HG03159 (cell line): ENCODE measurements at regions not wholly inside any gene's neighbourhood (a gene's known extent, or its start where the extent isn't known, plus 50 kb on each side); places are given as distances from the start of the nearest gene placed in this dataset.

ENCODE experiments used
- ATAC-seq: cut with Tn5 transposase; IDR thresholded peaks from one replicate; pipeline ENCODE4 v1.9.1; 2021; ENCODE audit warnings: mild to moderate bottlenecking, moderate library complexity; ENCODE audit not compliant: unreplicated experiment

- no peak for ATAC-seq
These were observed 746.6 kb upstream of the DDX18 start for GRCh38 chr2:117067900-117068299.

GRCh38 chr2:117068371-117068770 lies 746.1 kb upstream of the DDX18 start:
- ATAC-seq = no peak

GRCh38 chr2:117071556-117072102 lies 742.9 kb upstream of the DDX18 start:
- ATAC-seq = no peak

GRCh38 chr2:117074756-117075155 lies 739.7 kb upstream of the DDX18 start:
- ATAC-seq = no peak

- ATAC-seq = no peak
These were observed 729.2 kb upstream of the DDX18 start for GRCh38 chr2:117085256-117085655.

GRCh38 chr2:117085737-117086136 lies 728.8 kb upstream of the DDX18 start:
- ATAC-seq = no peak

GRCh38 chr2:117086174-117086942 lies 728.1 kb upstream of the DDX18 start:
- no peak for ATAC-seq

GRCh38 chr2:117086943-117087250 lies 727.6 kb upstream of the DDX18 start:
- no peak for ATAC-seq

- no peak for ATAC-seq
These were observed 726.8 kb upstream of the DDX18 start for GRCh38 chr2:117087535-117088291.

- no peak for ATAC-seq
These were observed 723.3 kb upstream of the DDX18 start for GRCh38 chr2:117091041-117091837.

GRCh38 chr2:117101613-117102012 lies 712.9 kb upstream of the DDX18 start:
- ATAC-seq = no peak

GRCh38 chr2:117108741-117109267 lies 705.7 kb upstream of the DDX18 start:
- no peak for ATAC-seq

GRCh38 chr2:117118994-117119393 lies 695.5 kb upstream of the DDX18 start:
- no peak for ATAC-seq

GRCh38 chr2:117123362-117123761 lies 691.1 kb upstream of the DDX18 start:
- ATAC-seq = no peak

- no peak for ATAC-seq
These were observed 687.8 kb upstream of the DDX18 start for GRCh38 chr2:117126656-117127055.

- ATAC-seq = no peak
These were observed 686.8 kb upstream of the DDX18 start for GRCh38 chr2:117127680-117128079.

- ATAC-seq = no peak
These were observed 686.0 kb upstream of the DDX18 start for GRCh38 chr2:117128461-117128860.

GRCh38 chr2:117137371-117137770 lies 677.1 kb upstream of the DDX18 start:
- no peak for ATAC-seq

GRCh38 chr2:117169036-117169765 lies 645.3 kb upstream of the DDX18 start:
- ATAC-seq = no peak

GRCh38 chr2:117170897-117171296 lies 643.6 kb upstream of the DDX18 start:
- no peak for ATAC-seq
